GM18519 (cell line): ENCODE measurements at regions not wholly inside any gene's neighbourhood (a gene's known extent, or its start where the extent isn't known, plus 50 kb on each side); places are given as distances from the start of the nearest gene placed in this dataset.

ENCODE experiments used
- ATAC-seq: cut with Tn5 transposase; IDR thresholded peaks from one replicate; pipeline ENCODE4 v1.9.1; 2021; ENCODE audit warnings: mild to moderate bottlenecking, moderate library complexity; ENCODE audit not compliant: unreplicated experiment, low FRiP score

GRCh38 chr18:45167631-45168280 lies 447.5 kb upstream of the SLC14A2 start:
- no peak for ATAC-seq

GRCh38 chr18:45168866-45169600 lies 446.2 kb upstream of the SLC14A2 start:
- ATAC-seq: no peak

DNA sequence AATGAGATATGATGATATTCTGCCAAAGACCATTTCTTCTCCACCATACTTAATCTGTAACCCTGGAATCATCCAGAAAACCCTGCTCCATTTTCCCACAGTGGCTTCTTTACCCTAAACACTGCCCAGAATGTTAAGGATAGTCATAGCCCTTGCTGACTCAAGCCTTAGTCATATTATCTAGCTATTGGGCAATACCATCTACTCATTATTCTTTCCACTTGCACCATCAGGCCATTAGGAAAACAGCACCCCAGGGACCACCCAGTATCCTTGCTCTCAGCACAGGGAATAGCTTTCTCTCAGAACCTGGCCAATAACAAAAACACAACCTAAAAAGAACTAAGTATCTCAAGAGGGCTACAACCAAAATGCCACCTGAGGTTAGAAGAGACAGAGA lies 445.7 kb upstream of the SLC14A2 start:
- ATAC-seq: no peak

DNA sequence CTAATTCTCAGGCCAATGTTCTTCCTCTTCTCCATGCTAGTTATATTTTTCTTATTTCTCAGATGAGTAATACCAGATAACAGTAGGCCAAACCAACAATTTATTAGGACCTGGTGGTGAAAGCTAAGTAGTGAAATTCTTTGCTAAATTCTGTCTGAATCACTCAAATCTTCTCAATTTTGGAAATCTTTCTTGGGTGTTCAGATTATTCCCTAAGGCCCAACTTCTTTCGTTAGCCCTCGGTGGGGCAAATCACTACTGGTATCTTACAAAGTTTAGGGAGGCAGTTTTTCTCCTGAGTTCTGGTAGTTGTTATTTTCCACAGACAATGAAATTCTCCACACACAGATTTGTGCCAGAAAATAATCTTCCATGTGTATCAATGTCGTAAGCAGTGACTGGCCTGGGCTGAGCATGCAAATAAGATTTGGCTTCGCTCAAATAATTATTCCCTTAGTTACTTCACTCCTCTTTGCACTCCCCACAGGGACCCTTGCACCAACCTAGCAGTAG lies 443.5 kb upstream of the SLC14A2 start:
- no peak for ATAC-seq

DNA sequence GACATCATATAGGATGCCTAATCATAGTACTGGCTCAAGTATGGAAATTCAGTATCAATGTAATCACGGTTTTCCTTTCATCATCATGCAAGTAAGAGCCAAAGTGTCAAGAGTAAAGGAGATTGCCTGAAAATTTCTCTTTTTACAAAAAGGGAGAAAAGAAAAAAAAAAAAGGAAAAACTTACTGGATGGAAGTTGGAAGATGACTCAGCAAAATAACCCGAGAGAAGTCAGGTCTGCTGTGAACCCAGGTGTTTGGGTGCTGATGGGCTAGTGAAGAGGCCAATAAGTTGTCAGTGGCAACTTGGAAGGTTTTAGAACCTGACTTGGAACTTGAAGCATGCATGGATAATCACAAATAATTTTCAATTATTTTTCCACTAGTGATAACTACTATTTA lies 441.9 kb upstream of the SLC14A2 start:
- no peak for ATAC-seq

DNA sequence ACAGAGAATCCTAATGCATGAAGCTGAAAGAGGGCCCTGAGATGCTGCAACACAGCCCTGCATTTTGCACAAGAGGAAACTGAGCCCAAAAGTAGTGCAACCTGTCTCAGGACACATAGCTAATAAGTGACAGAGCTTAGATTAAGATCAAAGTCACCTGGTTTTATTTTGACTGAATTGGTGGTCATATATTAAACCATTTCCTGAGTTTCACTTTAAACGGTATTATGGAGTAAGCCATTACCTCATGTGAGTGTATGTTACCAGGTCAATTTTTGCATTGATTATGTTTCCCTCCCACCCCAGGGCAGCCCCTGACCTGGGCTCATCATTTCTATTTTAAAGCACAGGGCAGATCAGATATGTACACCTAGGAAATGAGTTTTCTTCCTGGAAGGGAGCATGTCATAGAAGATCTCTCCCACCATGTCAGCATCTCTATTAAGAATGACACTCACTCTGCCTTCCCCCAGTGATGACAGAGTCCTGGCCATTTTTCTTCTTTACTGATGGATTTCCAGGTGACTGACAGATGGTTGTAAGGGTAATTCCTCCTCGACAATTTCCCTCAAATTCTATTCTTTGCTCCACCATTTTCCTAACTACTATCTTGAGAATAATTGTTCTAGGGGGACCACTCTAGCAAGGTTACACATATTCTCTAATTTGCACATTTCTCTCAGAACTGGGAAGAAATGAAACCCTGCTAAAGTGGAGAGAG lies 441.3 kb upstream of the SLC14A2 start:
- ATAC-seq: no peak

DNA sequence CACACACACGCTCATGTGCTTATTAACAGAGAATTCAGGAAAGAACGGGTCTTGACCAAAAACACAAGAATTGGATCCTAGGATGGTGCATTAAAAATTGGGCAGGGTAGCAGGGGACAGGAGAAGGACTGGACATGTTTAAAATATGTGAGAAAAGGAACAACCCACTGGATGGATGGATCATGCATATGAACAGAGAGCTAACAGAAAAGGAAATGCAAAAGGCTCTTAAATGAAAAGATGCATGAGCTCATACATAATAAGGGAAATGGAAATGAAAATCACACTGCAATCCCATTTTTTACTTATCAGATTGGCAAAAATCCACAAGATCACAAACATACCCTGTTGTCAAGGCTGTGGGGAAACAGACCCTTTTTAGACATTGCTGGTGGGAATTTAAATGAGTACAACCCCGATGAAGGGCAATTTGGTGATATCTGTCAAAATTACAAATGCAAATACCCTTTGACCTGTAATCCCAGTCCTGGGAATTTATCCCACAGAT lies 440.6 kb upstream of the SLC14A2 start:
- ATAC-seq: no peak

- no peak for ATAC-seq
Observed at GRCh38 chr18:45175511-45175910, 439.8 kb upstream of the SLC14A2 start.

DNA sequence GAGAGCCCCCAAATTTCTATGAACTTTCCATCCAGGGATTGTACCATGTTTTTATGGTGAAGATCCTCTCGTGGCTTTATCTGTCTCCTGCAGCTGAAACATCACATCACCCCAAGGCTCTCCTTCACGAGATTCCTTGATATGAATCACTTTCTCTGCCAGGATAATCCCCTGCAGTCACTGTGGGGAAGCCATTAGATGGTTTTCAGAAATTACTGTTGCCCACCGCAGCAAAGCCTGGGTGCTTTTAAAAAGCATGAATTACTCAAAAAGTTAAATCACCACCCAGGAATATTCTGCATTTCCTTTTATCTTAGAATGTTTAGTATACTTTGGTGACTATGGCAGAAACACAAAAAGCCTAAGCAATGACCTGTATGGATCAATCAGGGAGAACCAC lies 428.4 kb upstream of the SLC14A2 start:
- no peak for ATAC-seq

DNA sequence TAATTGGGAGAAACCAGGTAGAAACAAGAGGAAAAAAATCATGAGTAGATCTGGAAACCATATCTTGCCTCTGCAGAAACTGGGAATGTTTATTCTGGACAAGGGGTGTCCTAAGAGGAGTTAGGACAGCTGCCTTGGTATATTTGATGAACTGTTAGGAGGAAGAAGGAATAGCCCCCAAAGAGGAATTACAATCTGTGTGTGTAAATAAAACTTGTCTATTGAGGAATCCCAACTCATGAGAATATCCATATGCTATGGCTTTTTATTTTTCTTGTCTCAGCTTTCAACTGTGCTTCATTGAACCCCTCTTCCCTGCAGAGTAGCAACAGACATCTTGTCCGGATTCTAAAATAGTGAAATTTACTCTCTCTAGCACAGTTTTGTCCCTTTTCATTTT lies 423.5 kb upstream of the SLC14A2 start:
- ATAC-seq: no peak

DNA sequence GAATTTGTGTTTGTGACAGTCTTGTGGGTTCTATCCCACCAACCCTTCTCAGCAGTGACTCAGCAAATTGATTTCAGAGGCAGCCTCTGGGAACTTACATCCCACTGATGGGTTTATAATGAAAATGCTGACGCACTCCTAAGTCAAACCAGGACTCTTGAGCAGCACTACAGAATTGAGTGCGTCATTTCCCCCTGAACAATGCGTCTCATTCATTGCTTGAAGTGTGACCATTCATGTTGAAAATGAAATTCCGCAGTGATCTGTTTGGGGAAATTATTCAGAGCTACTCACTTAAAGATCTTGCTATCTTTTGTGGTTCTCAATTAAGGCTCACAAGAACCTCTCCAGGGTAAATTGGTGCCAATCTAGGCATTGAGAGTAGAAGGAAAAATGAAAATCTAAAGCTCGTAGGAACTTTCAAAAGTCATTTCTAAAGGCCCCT lies 417.7 kb upstream of the SLC14A2 start:
- peak; percentile 97 for ATAC-seq

DNA sequence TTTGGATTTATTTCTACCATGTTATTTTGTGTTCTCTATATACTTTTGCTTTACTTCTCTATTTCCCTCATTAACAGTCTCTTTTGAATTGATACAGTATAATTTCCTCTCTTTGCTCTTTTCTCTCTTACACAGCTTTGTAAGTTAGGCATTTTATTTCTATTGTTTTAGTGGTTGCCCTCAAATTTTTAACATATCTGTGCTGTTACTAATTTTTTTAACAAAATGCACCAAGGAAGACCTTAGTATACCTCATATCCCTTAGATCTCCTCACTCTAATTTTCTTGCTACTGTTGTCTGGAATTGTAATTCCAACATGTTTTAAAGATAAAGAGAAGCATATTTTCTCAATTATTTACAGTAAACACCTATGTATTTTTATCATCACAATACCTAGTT lies 416.8 kb upstream of the SLC14A2 start:
- no peak for ATAC-seq

DNA sequence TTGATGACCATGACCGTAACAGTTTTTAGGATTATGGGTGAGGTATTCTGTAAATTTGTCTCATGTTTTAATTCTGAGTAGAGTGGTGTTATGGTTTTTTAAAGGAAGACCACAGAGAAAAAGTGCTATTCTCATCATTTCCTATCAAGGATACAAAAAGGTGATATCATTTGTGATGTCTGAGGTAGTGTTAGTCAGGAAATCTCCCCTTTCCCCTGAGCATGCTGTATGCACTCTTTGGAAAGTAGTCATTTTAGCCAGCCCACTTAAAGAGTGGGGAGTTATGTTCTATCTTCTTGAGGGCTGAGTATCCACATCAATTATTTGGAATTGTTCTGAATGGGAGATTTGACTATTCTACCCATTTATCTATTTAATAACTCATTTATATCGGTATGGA lies 414.2 kb upstream of the SLC14A2 start:
- ATAC-seq: no peak

- no peak for ATAC-seq
Observed at GRCh38 chr18:45201489-45201888, 413.8 kb upstream of the SLC14A2 start.

- ATAC-seq: no peak
Observed at GRCh38 chr18:45202061-45202460, 413.2 kb upstream of the SLC14A2 start.

DNA sequence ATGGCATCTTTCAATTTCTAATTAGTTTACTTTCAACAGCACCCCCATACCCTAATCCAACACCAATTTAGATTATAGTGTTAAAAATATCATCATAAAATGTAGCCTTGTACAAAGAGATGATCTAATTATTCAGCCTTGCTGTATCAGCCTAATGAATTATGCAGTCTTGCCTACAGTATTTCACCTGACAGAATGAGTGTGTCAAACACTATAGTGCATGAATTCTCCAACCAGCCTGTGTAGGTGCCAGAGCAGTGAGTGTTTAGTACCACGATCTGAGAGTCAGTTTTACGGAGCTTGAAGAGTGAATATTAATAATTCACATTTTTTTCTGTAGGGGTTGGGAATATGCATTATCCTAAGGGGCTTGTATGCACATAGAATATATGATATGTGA lies 411.6 kb upstream of the SLC14A2 start:
- ATAC-seq: no peak

DNA sequence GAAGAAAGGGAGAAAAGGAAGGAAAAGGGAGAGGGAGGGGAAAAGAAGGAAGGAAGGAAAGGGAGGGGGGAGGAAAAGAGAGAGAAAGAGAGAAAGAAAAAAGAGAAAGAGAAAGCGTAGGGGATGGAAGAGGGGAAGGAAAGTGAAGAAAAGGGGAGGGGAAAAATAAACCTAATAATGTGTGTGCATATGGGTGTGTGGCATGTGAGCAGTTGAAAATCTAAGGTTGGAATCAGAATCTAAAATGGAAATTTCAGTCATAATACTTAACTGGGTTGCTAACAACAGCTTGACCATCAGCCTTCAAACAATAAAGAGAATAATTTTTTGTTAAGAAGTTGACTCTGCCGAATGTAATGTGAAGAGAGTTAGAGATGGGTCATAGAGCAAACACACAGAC lies 407.9 kb upstream of the SLC14A2 start:
- ATAC-seq: no peak

DNA sequence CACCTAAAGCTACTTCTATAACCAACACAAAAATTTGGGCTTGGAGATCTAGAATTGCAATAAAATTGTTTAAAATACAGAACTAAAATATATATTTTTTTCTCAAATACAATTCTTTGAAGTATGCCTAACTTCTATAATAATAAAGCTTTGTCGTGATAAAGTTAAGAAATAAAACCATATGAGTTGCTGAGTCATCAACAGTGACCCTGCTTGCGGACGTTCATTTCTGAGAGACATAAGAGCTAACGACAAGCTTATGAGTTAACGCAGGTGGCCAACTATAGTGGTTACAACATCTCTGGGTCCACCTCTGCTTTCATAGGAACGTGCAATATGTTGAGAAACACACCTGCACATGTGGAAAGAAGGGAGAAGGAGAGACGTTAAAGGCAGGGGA lies 407.1 kb upstream of the SLC14A2 start:
- no peak for ATAC-seq

- ATAC-seq: peak; percentile 97
Observed at GRCh38 chr18:45212181-45213039, 402.9 kb upstream of the SLC14A2 start.

GRCh38 chr18:45213040-45213333 lies 402.3 kb upstream of the SLC14A2 start:
- no peak for ATAC-seq

DNA sequence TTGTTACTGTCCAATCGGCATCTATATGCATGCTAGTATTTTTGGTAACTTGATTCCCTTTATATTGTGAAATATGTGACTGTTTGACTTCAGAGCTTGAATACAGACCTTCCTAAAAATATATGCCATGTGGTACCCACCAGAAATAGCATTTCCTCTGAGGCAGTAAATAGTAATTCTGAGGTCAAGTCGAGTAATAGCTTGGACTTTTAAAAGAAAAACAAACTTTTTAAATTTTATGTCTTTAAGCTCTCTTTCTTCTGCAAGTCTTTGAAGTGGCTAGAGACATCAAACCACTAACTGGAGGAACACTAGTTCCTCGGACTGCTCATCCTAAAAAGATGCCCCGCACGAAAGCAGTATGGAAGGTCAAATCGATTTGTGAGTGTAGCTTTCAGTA lies 396.8 kb upstream of the SLC14A2 start:
- no peak for ATAC-seq
